Astrocyte of the cerebellum (primary cell): ENCODE measurements at regions not wholly inside any gene's neighbourhood (a gene's known extent, or its start where the extent isn't known, plus 50 kb on each side); places are given as distances from the start of the nearest gene placed in this dataset.

Experiments
- DNase-seq: peaks from one replicate; pipeline ENCODE4 v3.0.0-alpha.2; 2011; ENCODE audit warnings: low read depth
- H3K4me3 ChIP-seq: 2 replicates; pipeline ENCODE4 v1.5.1; 2011; ENCODE audit warnings: mild to moderate bottlenecking, low read depth, low read length, moderate library complexity
- CTCF ChIP-seq: IDR thresholded peaks from 2 replicates; pipeline ENCODE4 v1.5.1; 2012; ENCODE audit warnings: low read length, low read depth, moderate library complexity, mild to moderate bottlenecking; ENCODE audit errors: missing control alignments
- in situ Hi-C: cut with HindIII; loops from 2 replicates; pipeline ENCODE4 v1.10.0; 2017; ENCODE audit warnings: low sequenced_read_pairs

GRCh38 chr1:2970311-2971071 is 50.8 kb upstream of the ACTRT2 start:
- no peak overlapping the region for H3K4me3 ChIP-seq
- no peak for TF ChIP-seq CTCF
- DNase-seq: no peak
- in situ Hi-C loops: no loop called here

GRCh38 chr1:2971101-2971501 is 50.2 kb upstream of the ACTRT2 start:
- no peak overlapping the region for H3K4me3 ChIP-seq
- DNase-seq: no peak
- in situ Hi-C loops: no loop called here
- TF ChIP-seq CTCF: no peak
